GM12873 (cell line): ENCODE measurements at regions not wholly inside any gene's neighbourhood (a gene's known extent, or its start where the extent isn't known, plus 50 kb on each side); places are given as distances from the start of the nearest gene placed in this dataset.

Experiments
- TF ChIP-seq, protein P1 (sequence below): IDR thresholded peaks from 2 replicates; pipeline ENCODE4 v1.5.1; 2012; ENCODE audit warnings: low read depth, mild to moderate bottlenecking, moderate library complexity, low read length, control low read depth; ENCODE audit not compliant: insufficient read depth; ENCODE audit errors: missing control alignments

DNA sequence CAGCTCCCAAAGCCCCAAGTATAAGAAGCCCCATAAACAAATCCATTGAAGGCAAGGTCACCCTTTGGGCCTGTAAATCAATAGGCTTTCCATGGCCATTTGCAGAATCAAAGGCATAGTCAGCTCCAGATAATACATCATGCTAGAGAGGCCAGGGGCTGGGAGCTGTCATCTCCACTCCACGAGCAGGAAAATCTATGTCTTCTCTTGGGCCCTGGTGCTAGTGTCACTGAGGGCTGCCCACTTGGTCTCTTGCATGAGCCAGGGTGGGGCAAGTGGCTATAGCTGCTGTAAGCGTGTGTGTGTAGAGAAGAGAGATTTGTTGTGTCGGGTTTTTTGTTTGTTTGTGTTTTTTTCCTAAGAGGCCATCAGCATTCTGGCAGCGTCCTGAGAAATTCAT, 90.0 kb upstream of the ZNF618 start:
- TF ChIP-seq, protein P1, sequence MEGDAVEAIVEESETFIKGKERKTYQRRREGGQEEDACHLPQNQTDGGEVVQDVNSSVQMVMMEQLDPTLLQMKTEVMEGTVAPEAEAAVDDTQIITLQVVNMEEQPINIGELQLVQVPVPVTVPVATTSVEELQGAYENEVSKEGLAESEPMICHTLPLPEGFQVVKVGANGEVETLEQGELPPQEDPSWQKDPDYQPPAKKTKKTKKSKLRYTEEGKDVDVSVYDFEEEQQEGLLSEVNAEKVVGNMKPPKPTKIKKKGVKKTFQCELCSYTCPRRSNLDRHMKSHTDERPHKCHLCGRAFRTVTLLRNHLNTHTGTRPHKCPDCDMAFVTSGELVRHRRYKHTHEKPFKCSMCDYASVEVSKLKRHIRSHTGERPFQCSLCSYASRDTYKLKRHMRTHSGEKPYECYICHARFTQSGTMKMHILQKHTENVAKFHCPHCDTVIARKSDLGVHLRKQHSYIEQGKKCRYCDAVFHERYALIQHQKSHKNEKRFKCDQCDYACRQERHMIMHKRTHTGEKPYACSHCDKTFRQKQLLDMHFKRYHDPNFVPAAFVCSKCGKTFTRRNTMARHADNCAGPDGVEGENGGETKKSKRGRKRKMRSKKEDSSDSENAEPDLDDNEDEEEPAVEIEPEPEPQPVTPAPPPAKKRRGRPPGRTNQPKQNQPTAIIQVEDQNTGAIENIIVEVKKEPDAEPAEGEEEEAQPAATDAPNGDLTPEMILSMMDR: no peak

DNA sequence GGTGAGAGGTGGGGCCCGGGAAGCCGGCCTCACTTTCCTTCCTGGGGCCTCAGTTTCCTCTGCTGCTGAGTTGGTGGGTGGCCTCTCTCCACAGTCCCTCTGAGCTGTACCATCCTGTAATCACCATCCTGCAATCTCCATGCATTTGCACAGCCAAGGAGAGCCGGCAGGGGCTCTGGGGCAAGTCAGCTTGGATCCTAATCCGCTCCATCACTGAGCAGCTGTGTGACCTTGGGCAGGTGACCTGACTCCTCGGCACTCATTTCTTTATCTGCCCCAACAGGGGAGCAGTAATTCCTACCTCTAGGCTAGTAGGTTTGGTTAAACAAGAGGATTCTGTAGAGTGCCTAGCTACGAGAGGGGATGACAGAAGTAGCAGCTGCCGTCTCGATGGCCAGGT, 88.2 kb upstream of the ZNF618 start:
- TF ChIP-seq, protein P1: no peak

DNA sequence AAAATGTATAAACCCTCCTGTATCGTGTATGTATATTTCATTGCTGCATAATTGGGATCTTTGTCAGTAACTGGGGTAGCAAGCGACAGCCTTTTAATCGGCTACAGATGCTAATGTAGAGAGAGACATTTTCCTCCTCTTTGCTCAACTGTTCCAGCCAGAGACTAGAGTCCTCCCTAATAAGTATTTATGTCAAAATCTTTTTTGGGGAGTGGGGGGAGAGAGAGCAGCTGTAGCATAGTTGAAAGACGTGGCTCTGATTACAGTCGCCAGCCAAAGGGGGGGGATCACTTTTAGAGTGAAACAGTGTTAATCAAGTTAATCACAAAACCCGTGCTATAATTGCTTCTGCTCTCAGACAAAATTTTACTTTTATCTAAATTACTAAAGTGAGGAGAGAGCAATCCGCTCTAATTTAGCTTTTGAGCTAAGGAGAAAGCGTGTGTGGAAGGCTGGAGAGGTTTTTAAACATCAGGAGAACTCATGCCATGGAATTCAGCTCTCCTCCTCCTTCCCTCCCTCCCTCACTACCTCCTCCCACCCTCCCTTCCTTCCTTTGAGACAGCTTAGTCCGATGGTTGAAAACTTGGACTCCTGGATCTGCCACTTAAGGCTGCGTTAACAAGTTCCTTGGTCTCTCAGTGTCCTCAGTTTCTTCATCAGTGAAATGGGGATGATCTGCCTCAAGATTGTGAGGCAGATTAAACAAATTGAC, 87.3 kb upstream of the ZNF618 start:
- TF ChIP-seq, protein P1: no peak

DNA sequence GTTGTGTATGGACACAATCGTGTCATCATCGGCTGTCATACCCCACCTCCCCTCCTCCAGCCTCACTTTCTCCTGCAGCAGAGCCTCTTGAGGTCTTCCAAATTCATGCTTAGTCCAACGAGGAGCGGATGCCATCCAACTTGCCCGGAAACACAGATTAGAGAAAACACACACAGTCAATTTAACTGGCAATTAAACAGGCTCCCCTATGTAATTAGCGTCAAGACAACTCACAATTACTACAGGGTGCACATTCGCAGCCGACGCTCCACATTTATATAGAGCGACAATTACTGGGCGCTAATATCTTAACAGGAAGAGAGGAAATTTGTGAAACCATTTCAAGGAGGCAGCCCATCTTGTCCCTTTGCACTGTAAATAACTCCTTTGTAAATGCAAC, 86.0 kb upstream of the ZNF618 start:
- TF ChIP-seq, protein P1: no peak

DNA sequence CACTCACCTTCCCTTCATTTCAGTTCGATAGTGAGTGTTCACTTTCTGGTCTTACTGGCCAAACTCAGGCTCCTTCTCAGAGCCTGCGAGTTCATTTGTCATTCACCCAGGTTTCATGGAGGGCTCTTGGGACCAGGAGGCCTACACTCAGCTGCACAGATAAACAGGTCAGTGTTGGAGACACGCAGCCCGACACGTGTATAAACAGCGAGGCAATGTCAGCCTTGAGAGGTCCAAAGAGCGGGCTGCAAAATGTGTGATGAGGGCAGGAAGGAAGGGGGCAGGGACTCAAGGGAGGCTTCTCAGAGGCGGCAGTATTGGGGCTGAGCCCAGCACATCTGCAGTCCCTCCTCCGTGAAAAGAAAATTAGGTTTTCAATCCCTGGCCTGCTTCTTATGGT, 82.6 kb upstream of the ZNF618 start:
- TF ChIP-seq, protein P1: no peak

DNA sequence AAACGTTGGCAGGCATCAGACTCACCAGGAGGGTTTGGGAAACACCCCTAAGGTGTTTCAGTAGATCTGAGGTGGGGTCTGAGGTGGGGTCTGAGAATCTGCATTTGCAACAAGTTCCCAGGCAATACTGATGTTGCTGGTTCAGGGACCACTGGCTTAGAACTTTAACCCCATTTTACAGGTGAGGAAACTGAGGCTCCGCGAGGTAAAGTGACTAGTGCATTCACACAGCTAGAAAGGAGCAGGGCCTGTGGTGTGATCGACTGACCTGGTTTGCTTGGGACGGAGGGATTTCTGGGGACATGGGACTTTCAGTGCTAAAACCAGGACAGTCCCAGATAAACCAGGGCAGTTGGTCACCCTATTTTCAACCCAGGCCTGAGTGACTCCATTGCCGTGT, 81.4 kb upstream of the ZNF618 start:
- TF ChIP-seq, protein P1: no peak

DNA sequence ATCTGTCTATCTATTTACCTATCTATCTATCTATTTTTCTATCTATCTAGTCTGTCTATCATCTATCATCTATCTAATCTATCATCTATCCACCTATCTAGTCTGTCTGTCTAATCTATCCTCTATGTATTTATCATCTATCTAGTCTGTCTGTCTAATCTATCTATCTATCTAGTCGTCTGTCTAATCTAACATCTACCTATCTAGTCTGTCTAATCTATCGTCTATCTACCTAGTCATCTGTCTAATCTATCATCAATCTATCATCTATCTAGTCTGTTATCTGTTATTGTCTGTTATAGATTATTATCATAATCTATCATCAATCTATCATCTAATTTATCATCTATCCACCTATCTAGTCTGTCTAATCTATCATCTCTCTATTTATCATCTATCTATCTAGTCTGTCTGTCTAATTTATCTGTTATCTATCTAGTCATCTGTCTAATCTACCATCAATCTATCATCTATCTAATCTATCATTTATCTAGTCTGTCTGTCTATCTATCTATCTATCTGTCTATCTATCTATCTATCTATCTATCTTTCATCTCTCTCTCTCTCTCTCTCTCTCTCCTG, 80.2 kb upstream of the ZNF618 start:
- TF ChIP-seq, protein P1: no peak
